ENCODE measurements at regions not wholly inside any gene's neighbourhood (a gene's known extent, or its start where the extent isn't known, plus 50 kb on each side); places are given as distances from the start of the nearest gene placed in this dataset.

- FAIRE-seq: no peak
- 64 to 78% methylated on average over 2 of the region's 2 CpGs for WGBS, 2 donors
- Histone ChIP-seq H3K27ac (no peak overlapping the region), H3K27me3 (no peaks in the 10 kb centered on the region), H3K4me3 (no peak overlapping the region), H3K36me3 (no peaks in the 10 kb centered on the region), H3K4me1 (peaks cover 3 to 25% (median 21%) of the 10 kb centered on the region in 3 donors), H3K9me3 (no peaks in the 10 kb centered on the region)
- ATAC-seq: no peak
- intact Hi-C loops (cut with DNase I): no loop called here
- no peak for DNase-seq
- TF ChIP-seq CTCF (IDR thresholded peaks at IDR 0.05): no peak
Observed at GRCh38 chr2:222804351-222804750, 56.5 kb upstream of the ACSL3 start.

GRCh38 chr2:222805591-222806304 is 55.1 kb upstream of the ACSL3 start:
- H3K9me3 ChIP-seq: no peaks in the 10 kb centered on the region
- DNase-seq (no peak), FAIRE-seq (no peak), ATAC-seq (peak; percentile 61 to 86 (median 76))
- no peaks in the 10 kb centered on the region for H3K36me3 ChIP-seq
- peak overlapping the region in 3 of 4 donors; percentile 1 to 62 (median 16) for H3K27ac ChIP-seq
- intact Hi-C loops (cut with DNase I): no loop called here
- no peak for TF ChIP-seq CTCF (IDR thresholded peaks at IDR 0.05)
- H3K4me1 ChIP-seq: peaks cover 3 to 25% (median 21%) of the 10 kb centered on the region in 3 donors
- no peak overlapping the region for H3K4me3 ChIP-seq
- WGBS, 2 donors: 41 to 43% methylated on average over 8 of the region's 8 CpGs
- no peaks in the 10 kb centered on the region for H3K27me3 ChIP-seq

- no peak for TF ChIP-seq CTCF (IDR thresholded peaks at IDR 0.05)
- peak; percentile 55 to 78 (median 72) for ATAC-seq
- Histone ChIP-seq H3K4me3 (no peak overlapping the region), H3K9me3 (no peaks in the 10 kb centered on the region), H3K36me3 (no peaks in the 10 kb centered on the region), H3K27ac (peak overlapping the region in 2 of 4 donors; percentile 14 to 62), H3K4me1 (peaks cover 3 to 25% (median 21%) of the 10 kb centered on the region in 3 donors), H3K27me3 (no peaks in the 10 kb centered on the region)
- intact Hi-C loops (cut with DNase I): no loop called here
- WGBS, 2 donors: 20 to 21% methylated on average over 5 of the region's 5 CpGs
- no peak for FAIRE-seq
- no peak for DNase-seq
Observed at GRCh38 chr2:222806526-222807137, 54.2 kb upstream of the ACSL3 start.

- DNase-seq: no peak
- Histone ChIP-seq H3K27me3 (no peaks in the 10 kb centered on the region), H3K4me3 (no peak overlapping the region), H3K27ac (peak overlapping the region in 1 of 4 donors; percentile 62), H3K36me3 (no peaks in the 10 kb centered on the region), H3K9me3 (no peaks in the 10 kb centered on the region), H3K4me1 (peaks cover 3 to 25% (median 21%) of the 10 kb centered on the region in 3 donors)
- 87 to 93% methylated on average over 4 of the region's 4 CpGs for WGBS, 2 donors
- no peak for FAIRE-seq
- intact Hi-C loops (cut with DNase I): no loop called here
- no peak for TF ChIP-seq CTCF (IDR thresholded peaks at IDR 0.05)
- peak in 1 of 4 donors; percentile 28 for ATAC-seq
Observed at GRCh38 chr2:222807431-222807830, 53.4 kb upstream of the ACSL3 start.

- Histone ChIP-seq H3K27ac (no peak overlapping the region), H3K27me3 (no peaks in the 10 kb centered on the region), H3K4me3 (no peak overlapping the region), H3K36me3 (no peaks in the 10 kb centered on the region), H3K9me3 (no peaks in the 10 kb centered on the region), H3K4me1 (peaks cover 3 to 25% (median 21%) of the 10 kb centered on the region in 3 donors)
- no peak for TF ChIP-seq CTCF (IDR thresholded peaks at IDR 0.05)
- DNase-seq (no peak), ATAC-seq (no peak), FAIRE-seq (no peak)
- 97 to 98% methylated on average over 2 of the region's 2 CpGs for WGBS, 2 donors
- intact Hi-C loops (cut with DNase I): no loop called here
Observed at GRCh38 chr2:222809582-222809981, 51.3 kb upstream of the ACSL3 start.

Data from pancreas (tissue), 10 donors.